Neural progenitor cell (in vitro differentiated cells): ENCODE measurements at regions not wholly inside any gene's neighbourhood (a gene's known extent, or its start where the extent isn't known, plus 50 kb on each side); places are given as distances from the start of the nearest gene placed in this dataset.

Experiments used
- CTCF ChIP-seq: fragments of 200-600 bp; sonication (generic); IDR thresholded peaks from 2 replicates; pipeline ENCODE4 v1.5.1; 2017; ENCODE audit warnings: antibody characterized with exemption, mild to moderate bottlenecking
- EZH2 ChIP-seq: fragments of 200-600 bp; sonication (generic); IDR thresholded peaks from 2 replicates; pipeline ENCODE4 v1.6.1; 2017; ENCODE audit warnings: antibody characterized with exemption, mild to moderate bottlenecking, moderate library complexity
- EZH2phosphoT487 ChIP-seq: fragments of 200-600 bp; sonication (generic); IDR thresholded peaks from 2 replicates; pipeline ENCODE4 v1.6.1; 2017; ENCODE audit warnings: antibody characterized with exemption

- no peak for TF ChIP-seq CTCF
- no peak for TF ChIP-seq EZH2
- TF ChIP-seq EZH2phosphoT487, result no peak
These were observed 126.3 kb upstream of the NANOGP8 start for GRCh38 chr15:35211240-35211902.
